NCI-H1105 treated with DMSO at 0.1 percent for 48 hours (cell line): ENCODE measurements at regions not wholly inside any gene's neighbourhood (a gene's known extent, or its start where the extent isn't known, plus 50 kb on each side); places are given as distances from the start of the nearest gene placed in this dataset.

Experiments used
- DNase-seq: peaks from one replicate; lab custom pipeline; 2025; lab: John Stamatoyannopoulos, UW

DNA sequence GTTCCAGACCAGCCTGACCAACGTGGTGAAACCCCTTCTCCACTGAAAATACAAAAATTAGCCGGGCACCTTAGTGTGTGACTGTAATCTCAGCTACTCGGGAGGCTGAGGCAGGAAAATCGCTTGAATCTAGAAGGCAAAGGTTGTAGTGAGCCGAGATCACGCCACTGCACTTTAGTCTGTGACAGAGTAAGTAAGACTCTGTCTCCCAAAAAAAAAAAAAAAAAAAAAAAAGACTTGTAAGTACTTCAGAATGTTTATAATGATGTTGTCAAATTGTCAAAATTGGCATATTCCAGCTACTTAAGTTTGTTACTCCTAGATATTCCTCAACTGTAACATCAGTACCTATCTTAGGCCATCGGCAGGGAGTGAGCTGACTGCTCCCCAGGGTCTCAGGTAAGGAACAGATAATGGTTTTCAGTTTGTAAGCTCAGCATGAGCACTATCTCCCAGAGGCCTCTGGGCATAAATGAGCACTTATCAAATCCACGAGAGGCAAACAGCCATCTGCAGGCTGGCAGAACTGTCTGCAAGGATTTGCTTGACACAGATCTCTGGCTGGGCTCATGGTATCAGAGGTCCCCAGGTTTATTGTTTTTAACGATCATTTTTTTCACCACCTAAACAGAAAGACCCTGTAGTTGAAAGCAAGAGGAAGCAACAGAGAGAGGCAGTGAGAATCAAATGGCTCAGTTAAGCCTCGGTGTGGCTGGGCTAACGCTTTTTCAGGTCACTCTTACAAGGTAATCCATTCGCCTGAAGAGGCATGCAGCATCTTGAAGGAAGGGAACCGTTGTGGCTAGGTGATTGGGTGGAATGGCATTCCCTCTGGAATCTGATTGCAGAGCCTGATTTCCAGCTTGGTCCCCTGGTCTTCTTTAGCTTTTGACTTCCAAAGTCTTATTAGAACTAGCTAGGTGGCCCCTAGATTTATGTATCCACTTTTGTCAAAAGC lies 115.9 kb downstream of the LY86 start:
- no peak for DNase-seq

DNA sequence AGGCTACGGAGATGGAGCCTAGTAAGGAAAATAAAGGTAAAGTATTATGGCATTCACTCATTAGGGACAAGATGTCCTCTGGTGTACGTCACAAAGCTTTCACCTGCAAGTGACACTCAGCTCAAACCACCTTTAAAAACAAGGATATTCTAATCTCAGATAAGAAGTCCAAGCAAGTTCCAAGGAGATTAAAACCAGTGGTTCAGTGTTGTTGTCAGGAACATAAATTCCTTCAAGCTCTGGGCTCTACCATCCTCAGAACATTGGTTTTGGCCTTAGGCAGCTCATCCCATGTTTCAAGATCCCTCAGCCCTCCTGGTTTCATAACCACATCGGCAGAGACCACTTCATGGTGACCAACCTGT lies 116.5 kb downstream of the LY86 start:
- DNase-seq: no peak

DNA sequence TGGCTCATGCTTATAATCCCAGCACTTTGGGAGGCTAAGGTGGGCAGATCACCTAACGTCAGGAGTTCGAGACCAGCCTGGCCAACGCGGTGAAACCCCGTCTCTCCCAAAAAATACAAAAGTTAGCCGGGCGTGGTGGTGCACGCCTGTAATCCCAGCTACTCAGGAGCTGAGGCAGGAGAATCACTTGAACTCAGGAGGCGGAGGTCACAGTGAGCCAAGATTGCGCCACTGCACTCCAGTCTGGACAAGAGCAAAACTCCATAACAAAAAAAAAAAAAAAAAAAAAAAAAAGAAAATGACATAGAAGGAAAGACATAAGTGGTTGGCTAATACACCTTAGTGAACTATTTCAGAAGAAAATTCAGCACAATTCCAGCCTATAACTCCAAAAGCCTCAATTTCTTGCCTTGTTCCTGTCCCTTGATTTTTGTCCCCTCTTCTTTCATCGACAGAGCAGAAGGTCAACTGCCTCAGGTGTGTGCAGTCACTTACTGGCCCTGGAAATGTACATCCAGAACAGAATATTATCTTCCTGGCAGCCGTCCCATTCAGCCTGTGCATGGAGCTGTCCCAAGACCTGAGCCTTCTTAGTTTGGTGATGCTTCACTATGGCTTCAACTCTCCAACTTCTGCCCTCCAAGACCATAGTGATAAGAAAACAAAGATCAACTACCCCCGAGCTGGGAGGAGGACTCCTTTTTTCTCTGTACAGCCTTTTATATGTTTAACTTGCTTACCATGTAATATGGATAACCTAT lies 117.6 kb downstream of the LY86 start:
- no peak for DNase-seq

DNA sequence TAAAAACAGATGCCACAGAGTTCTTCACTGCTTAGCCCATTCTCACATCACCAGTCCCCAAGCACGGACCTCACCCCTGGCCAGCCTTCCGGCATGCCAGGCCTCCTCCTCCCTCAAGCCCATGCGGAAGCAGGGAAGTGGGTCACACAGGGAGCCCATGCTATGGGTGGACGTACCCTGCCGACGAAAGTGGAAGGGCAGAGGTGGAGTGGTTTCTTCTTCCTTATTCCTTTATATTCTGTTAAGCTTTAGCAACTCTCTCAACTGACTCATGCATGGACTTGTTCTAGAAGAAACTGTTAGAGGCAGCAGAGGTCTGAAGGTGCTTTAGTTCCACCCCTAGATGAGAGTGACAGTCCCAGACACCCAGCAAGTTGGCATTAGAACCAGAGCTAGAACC lies 118.6 kb downstream of the LY86 start:
- DNase-seq: no peak

DNA sequence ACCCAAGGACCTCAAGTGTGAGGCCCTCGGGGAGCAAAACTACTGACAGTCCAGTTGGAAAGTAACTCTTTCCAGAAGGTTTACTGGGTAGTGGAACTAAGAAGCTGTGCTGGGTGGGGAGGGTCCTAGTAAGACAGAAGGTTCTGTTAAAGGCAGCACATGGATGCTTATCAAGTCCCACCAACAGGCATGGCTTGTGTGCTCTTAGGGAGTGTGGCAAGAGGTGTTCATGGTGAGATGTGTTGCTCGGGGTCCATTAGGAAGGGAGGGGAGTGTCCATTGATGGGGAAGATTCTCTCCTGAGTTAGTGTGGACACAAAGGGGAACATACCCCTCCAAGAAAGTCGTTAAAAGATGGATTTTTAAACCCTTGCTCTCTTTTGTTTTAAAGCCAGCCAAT lies 120.6 kb downstream of the LY86 start:
- no peak for DNase-seq

DNA sequence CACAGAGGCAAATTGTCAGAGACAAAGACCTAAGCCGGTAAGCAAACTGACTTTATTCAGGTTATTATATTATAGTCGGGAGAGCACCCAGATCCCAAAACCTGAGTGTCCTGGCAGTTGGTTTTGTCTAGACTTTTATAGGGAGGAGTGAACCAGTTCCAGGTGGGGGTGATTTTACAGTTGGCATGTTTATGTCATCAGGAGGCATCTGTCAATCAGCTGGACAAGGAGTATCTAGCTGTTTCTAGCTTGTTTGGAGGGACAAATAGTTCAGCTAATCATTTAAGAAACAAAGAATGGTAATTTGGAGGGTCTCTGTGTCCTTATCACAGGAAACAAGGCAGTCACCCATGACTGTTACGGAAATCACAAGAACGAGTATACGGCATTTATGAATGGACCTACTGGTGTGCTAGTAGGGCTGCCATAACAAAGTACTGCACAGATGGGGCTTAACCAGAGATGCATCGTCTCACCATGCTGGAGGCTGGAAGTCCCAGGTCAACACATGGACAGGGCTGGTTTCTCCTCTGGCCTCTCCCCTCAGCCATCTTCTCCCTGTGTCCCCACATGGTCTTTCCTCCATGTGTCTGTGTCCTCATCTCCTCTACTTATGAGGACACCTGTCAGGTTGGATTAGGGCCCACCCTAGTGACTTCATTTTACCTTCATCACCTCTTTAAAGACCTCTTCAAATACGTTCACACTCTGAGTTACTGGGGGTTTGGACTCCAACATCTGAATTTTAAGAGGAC lies 122.7 kb downstream of the LY86 start:
- DNase-seq: no peak

DNA sequence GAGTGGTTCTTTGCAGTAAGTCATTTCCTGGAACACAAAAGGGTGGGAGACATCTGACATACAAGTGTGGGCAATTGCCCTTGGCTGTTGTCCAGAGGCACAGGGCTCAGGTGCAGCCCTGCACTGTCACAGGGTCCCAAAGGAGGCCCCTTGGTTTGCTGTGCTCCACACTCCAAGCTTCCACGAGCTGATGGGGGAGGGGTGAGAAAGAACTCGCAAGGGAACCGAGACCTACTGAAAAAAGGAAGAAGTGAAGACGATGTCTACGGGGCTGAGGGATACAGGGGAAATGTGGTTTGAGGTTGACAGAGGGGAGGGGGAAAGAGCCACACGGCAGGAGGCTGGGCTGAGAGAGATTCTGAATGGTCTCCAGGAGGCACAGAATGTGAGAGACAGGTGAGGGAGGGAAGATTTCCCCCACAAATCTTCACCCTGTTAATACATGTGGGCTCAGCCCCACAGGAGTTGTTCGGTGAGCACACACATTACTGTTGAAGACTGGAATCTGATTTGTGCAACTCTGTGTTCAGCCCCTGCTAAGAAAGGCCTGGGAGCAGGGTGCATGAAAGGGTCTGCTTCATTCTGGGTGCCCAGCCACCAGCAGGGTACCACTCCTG lies 123.4 kb downstream of the LY86 start:
- no peak for DNase-seq

DNA sequence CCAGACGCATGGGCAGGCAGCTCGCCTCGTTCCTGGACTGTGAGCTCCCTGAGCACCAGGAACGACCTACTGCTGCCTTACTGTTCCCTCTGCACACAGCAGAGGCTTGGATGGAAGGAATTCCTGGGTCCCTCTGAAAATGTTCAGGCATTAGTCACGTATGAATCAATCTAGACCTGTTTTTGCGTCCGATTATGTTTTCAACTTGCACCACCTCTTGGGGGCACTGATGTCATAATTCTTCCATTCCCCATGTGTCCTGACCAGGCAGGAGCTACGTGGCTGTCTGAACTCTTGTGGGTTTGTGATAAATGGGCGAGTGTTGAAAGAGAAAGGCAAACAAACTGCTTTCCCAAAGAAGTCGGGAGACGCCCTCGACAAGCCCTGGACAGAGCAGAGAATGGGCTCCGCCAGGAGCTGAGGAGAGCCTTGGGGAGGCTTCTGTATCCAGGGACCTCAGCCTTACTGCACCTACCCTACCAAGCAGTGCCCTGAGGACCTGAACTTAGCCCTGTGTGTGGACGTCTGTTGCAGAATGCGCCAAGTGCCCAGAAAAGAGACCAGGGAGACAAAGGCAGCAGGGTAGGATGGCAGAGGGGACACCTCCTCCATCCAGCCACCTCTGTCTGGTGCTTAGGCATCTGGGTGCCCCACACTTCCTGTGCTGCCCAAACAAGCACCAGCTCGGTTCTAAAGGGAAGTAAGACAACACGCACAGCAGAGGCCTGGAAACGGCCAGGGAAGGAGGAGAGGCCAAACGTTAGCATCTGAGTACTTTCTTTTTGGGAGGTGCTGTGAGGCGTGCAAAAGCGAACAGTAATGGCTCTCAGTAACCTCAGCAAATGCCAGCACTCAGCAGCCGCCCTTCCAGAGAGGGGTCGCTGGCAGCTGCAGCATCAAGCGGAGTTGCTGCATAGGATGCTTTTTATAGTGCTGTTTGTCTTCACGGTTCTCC lies 124.2 kb downstream of the LY86 start:
- no peak for DNase-seq

DNA sequence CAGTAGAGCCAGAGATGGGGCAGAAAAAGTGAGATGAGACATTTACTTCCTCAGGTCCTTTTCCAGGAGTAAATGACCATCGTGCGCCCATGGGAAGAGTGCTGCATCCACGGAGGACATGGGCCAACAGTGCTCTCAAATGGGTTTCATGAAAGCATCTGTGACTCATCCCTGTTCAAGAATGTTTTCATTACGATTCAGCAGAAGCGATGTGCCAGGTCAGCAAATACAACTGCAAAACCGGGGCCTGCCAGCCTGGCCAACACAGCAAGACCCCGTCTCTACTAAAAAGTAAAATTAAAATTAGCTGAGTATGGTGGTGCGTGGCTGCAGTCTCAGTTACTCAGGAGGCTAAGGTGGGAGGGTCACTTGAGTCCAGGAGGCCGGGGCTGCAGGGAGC lies 125.1 kb downstream of the LY86 start:
- DNase-seq: no peak

DNA sequence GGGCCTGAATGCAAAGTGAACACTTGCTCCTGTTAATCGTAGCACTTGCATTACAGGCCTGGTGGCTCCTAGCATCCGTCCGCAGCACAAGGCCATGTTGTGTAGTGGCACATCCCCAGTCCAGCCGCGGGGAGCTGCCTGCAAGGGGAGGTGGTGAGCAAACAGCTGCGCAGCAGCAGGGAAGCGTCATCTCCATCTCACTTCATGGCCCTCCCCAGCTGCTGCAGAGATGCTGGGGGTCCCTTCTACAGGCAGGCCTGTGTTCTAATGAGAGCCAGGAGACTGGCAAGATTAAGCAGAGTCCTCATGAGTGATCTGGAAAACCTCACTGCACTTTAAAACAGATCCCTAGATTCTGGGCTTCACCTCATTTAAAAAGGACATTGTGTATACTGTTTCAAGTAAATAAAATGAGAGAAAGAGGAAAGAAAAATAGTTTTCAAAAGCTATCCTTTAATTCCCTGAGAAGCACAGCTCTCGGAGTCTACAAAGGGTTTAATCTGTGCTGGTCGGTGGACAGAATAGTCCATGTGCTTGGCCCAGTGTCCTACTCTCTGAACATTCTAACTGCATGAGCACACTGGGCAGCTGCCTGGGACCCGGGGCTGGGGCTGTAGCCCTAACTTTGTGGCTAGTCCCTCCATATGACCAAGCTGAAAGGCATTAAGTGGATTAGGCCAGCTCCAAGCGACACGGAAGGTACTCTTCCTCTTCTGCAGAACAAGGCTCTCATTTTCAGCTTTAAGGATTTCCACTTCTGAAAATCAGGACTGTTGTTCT lies 125.8 kb downstream of the LY86 start:
- no peak for DNase-seq

DNA sequence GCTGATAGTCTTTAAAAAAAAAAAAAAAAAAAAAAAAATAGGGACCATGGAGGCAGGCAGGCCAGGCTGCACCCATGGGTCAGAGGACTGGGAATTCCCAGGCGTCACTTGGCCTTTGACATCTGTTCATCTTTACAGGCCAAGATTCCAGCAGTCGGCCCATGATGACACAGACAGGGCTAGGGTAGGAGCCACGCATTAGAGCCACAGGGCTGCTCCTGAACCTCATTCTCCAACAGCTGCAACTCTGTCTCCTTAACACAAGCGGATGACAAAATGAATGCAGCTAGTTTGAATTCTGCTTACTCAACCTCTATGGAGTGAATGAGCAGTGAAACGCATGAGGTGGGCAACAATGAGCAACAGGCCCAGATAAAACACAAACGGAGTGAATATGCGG lies 126.4 kb downstream of the LY86 start:
- no peak for DNase-seq

DNA sequence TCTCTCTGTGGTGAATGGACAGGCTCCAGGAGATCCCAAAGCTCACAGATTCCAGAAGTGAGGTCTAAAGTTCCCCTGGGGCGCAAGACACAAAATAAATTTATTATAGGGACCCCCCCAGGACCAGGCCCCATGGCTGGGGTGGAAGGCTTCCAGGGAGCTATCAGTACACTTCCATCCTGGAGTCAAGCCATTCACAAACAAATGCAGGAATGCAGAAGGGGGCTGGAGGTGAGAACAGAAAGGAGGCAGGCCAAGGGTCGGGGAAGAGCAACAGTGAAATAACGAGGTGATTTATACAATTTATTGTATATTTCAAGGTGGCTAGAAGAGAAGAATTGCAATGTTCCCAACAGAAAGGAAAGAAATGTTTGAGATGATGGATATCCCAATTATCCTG lies 126.9 kb downstream of the LY86 start:
- DNase-seq: no peak

DNA sequence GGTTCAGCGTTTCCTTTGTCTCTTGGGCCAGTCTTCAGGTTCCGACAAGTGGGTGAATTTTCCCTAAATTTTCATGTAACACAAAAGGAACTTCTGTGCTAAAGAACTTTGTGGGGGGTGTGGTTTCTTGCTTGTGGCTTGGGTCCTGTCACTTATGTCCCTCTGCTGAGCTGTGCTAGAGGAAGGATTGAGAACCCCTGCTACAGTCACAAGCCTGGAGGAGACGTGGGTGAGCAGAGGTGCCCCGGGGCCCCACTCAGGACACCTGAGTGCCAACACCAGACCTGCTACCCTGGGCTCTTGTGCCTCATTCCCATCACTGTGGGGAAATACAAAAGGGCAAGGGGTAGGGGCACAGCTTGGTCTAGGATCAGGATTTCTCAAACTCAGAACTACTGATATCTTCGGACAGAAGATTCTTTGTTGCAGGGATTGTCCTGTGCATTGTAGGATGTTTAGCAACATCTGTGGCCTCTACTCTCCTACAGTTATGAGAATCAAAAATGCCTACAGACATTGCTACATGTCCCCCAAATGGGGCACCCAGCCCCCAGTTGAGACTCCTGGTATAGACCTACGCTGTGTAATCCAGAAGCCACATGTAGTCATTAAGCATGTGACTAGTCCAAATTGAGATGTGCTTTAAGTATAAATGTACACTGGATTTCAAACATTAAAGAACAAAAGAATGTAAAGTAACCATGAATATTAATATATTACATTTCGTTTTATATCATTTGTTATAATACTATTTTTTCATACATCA lies 128.7 kb downstream of the LY86 start:
- no peak for DNase-seq

DNA sequence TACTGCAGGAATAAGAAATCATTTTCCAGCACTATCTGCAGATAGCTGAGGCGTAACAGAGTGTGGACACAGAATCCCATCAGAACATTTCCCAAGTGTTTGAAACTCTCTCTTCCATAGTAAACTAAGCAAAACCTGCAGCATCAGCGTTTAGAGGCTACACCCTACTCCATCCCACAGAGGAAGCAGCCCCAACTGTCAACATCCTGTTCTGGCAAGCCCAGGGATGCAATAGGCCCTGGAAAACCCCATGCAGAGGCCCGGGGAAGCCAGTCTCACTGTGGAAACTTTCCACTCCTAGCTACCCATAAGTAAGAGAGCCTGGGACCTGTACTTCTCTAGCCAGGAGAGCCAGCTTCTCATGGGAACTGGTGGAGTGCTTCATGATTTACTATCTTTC lies 129.4 kb downstream of the LY86 start:
- no peak for DNase-seq

DNA sequence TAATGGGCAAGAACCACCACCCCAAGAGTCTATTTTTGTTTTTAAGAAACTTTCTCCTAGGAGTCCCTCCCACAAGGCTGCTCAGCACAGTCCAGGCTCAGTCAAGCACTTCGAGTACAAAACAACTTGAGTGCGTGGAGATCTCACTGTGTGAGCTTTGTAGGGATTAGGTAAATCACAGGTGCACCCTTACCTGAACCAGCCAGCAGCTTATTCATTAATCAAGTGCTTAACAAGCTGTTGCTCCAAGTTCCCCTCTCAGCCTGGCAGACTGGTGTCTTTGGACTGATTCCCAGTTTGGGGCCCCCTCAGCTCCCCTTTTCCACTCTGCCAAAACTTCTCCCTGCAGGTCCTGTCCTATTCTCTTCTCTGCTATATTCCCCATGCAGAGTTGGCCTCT lies 133.1 kb downstream of the LY86 start:
- peak; percentile 47 for DNase-seq

DNA sequence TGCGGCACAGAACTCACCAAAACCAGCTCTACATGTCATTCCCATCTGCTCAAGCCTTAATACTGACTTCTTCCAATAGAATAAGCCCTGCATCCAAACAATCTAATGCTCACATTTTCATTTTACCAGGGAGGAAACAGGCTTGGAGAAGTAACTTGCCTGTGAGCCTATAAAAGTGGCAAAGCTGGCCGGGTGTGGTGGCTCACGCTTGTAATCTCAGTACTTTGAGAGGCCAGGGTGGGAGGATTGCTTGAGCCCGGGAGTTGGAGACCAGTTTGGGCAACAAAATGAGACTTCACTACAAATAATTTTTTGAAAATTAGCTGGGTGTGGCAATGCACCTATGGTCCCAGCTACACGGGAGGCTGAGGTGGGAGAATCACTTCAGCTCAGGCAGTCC lies 133.7 kb downstream of the LY86 start:
- DNase-seq: no peak

DNA sequence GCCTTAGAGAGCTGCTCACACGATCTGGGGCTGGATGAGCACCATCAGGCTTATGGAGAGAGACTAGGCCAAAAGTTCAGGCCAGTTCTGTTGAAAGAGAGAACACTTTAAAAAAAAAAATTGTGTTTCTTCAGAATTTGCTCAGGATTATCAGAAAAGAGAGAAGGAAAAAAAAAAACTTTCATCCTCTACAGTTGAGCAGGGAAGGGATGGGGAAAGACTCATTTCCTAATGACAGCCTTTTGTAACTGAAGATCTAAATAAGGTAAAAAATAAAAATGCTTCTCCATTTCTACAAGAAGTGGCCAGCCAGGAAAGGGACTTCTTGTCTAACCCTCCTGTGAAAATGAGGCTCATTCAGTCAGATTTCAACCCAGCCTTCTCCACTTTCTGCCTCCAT lies 134.8 kb downstream of the LY86 start:
- no peak for DNase-seq

DNA sequence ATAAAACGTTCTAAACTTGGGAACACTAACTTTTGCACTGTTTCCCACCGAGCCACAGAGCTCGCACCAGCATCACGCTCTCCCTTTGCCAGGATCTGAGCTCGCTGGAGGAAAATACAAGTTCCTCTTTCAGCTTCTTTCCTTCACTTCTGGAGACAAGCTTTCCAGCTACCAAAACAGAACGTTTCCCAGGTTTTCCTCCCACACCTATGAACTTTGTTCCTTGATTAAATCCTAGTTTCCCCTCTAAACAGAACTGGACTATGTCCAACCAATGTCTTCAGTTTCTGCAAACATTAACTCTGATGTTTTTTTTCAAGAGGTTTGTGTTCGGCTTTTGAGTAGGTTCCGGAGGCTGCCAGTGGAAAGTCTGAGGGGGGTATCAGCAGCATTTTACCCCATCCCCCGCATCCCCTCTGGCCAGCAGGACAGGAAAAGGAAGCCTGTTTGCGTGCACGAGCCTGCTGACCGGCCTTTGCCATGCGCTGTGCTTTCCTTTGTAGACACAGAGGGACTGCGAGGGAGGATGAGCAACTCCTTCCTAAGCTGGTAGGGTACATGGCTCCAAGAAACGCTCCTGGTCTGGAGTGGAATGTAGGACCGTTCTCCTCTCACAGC lies 135.5 kb downstream of the LY86 start:
- DNase-seq: no peak
